Activated CD4-positive, alpha-beta memory T cell treated with anti-CD3 and anti-CD28 coated beads for 36 hours (primary cell): ENCODE measurements at regions not wholly inside any gene's neighbourhood (a gene's known extent, or its start where the extent isn't known, plus 50 kb on each side); places are given as distances from the start of the nearest gene placed in this dataset.
"Not testable (repeated sequence)": the region's sequence is repeated elsewhere in the genome, so short reads cannot be mapped to it uniquely, and the experiment has no call there.

Experiments
- CTCF ChIA-PET: fragments of 350-600 bp; sonication (Branson Sonifier 250); formaldehyde crosslinking; loops from one replicate; lab custom pipeline; 2021; ENCODE audit warnings: antibody characterized with exemption, inconsistent platforms; lab: Charles Lee
- POLR2A ChIA-PET: fragments of 350-600 bp; sonication (Branson Sonifier 250); formaldehyde crosslinking; loops from one replicate; lab custom pipeline; 2021; ENCODE audit warnings: antibody characterized with exemption; lab: Charles Lee
- DNase-seq: peaks from one replicate; pipeline ENCODE4 v3.0.0-alpha.2; 2020
- H3K27ac Mint-ChIP-seq: one replicate; pipeline ENCODE4 v1.8.0; 2021; ENCODE audit warnings: mixed read lengths
- H3K27me3 Mint-ChIP-seq: one replicate; pipeline ENCODE4 v1.8.0; 2021; ENCODE audit warnings: mixed read lengths
- H3K36me3 Mint-ChIP-seq: one replicate; pipeline ENCODE4 v1.8.0; 2021; ENCODE audit warnings: mixed read lengths
- H3K4me1 Mint-ChIP-seq: one replicate; pipeline ENCODE4 v1.8.0; 2021; ENCODE audit warnings: low read depth, mixed read lengths
- H3K4me3 Mint-ChIP-seq: one replicate; pipeline ENCODE4 v1.8.0; 2021; ENCODE audit warnings: mild to moderate bottlenecking, mixed read lengths
- H3K9me3 Mint-ChIP-seq: one replicate; pipeline ENCODE4 v1.8.0; 2021; ENCODE audit warnings: mixed read lengths
- intact Hi-C: fragments of 100-400 bp; cut with micrococcal nuclease; formaldehyde crosslinking; loops from one replicate; pipeline ENCODE4 v1.15.1; 2023

DNA sequence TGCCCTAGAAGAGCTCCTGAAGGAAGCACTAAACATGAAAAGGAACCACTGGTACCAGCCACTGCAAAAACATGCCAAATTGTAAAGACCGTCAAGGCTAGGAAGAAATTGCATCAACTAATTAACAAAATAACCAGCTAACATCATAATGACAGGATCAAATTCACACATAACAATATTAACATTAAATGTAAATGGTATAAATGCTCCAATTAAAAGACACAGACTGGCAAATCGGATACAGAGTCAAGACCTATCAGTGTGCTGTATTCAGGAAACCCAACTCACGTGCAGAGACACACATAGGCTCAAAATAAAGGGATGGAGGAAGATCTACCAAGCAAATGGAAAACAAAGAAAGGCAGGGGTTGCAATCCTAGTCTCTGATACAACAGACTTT, 137.0 kb upstream of the BCL9 start:
- peaks cover 30% of the 10 kb centered on the region for H3K27me3 Mint-ChIP-seq
- DNase-seq, H3K36me3 Mint-ChIP-seq, intact Hi-C loops, H3K4me3 Mint-ChIP-seq, CTCF ChIA-PET, H3K4me1 Mint-ChIP-seq, H3K27ac Mint-ChIP-seq, POLR2A ChIA-PET: not testable (repeated sequence)
- H3K9me3 Mint-ChIP-seq: peaks cover 13% of the 10 kb centered on the region

DNA sequence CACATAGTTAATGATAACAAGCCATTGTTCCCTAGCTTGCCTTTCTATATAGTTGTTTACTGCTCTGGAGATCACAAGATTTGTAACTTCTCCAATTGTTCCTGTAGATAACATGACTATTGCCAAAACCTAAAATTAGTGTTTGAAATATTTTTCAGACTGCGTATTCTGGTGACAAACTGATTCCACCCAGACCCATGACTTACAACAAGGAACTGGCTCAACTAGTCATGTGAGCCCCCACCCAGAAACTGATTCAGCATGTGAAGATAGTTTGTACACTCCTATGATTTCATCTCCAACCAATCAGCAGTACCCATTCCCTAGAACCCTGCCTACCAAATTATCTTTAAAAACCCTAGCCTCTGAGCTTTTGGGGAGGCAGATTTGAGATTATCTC, 131.4 kb upstream of the BCL9 start:
- intact Hi-C loops: no loop called here
- Mint-ChIP-seq H3K9me3 (peaks cover 8% of the 10 kb centered on the region), H3K27me3 (peaks cover 2% of the 10 kb centered on the region), H3K36me3 (peaks cover 2% of the 10 kb centered on the region), H3K27ac (no peak overlapping the region), H3K4me3 (no peak overlapping the region), H3K4me1 (no peaks in the 10 kb centered on the region)
- DNase-seq: no peak
- POLR2A ChIA-PET: no interaction called here
- CTCF ChIA-PET: interaction anchor here (1.2 kb wide), 1 partner anchor 86 kb away, joined by 3 read pairs; no protein-coding TSS in a partner anchor

DNA sequence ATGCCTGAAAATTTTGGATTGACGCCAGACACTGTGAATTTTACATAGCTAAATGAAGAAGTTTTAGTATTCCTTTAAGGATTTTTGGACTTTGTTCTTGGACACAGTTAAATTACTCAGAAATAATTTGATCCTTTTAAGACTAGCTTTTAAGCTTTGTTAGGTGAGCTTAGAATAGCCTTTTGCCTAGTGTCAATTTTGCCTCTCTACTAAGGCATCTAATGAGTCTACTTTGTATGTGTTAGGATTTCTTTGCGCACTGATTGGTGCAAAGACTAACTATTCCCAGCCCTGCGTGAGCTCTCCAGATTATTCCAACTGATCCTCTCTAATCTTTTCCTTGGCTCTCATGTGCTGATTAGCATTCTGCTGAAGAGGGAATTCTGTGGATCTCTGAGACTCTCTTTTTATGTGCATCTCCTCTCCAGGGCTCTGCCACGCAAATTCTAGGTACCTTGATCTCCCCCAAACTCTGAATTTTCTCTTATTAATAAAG, 128.1 kb upstream of the BCL9 start:
- CTCF ChIA-PET: no interaction called here

GRCh38 chr1:147414505-147415163, 126.7 kb upstream of the BCL9 start:
- no peaks in the 10 kb centered on the region for H3K4me1 Mint-ChIP-seq
- no peak for DNase-seq
- H3K27me3 Mint-ChIP-seq: peaks cover 10% of the 10 kb centered on the region
- intact Hi-C loops: no loop called here
- no peaks in the 10 kb centered on the region for H3K36me3 Mint-ChIP-seq
- CTCF ChIA-PET: interaction anchor here (1.3 kb wide), 1 partner anchor 25 kb away, joined by 5 read pairs; no protein-coding TSS in a partner anchor
- POLR2A ChIA-PET: no interaction called here
- H3K27ac Mint-ChIP-seq: no peak overlapping the region
- H3K4me3 Mint-ChIP-seq: no peak overlapping the region
- H3K9me3 Mint-ChIP-seq: peaks cover 6% of the 10 kb centered on the region

More for the DNA sequence above, 128.1 kb upstream of the BCL9 start:
- Mint-ChIP-seq H3K27me3 (peaks cover 6% of the 10 kb centered on the region), H3K9me3 (peaks cover 6% of the 10 kb centered on the region), H3K27ac (no peak overlapping the region), H3K4me1 (no peaks in the 10 kb centered on the region), H3K36me3 (no peaks in the 10 kb centered on the region), H3K4me3 (no peak overlapping the region)
- no peak for DNase-seq
- POLR2A ChIA-PET: no interaction called here
- intact Hi-C loops: no loop called here

DNA sequence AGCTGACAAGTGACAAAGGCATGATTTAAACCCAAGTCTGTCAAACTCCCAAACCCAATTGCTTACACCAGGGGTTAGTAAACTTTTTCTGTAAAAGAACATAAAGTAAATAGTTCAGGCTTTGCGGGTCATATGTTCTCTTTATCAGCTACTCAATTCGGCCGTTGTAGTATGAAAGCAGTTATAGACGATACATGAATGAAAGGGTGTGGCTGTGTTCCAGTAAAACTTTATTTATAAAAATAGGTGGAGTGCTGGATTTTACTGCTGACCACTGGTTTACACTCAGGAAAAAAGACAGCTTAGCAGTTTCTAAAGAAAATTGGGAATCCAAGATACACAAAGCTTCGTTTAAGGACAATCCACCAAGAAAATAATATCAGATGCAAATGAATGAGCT, 124.3 kb upstream of the BCL9 start:
- ChIA-PET POLR2A (no interaction called here), CTCF (no interaction called here)
- peaks cover 15% of the 10 kb centered on the region for H3K27me3 Mint-ChIP-seq
- intact Hi-C loops: no loop called here
- H3K4me3 Mint-ChIP-seq: no peak overlapping the region
- no peak for DNase-seq
- no peaks in the 10 kb centered on the region for H3K36me3 Mint-ChIP-seq
- no peaks in the 10 kb centered on the region for H3K9me3 Mint-ChIP-seq
- H3K4me1 Mint-ChIP-seq: no peaks in the 10 kb centered on the region
- no peak overlapping the region for H3K27ac Mint-ChIP-seq

- peaks cover 13% of the 10 kb centered on the region for H3K27me3 Mint-ChIP-seq
- H3K27ac Mint-ChIP-seq, DNase-seq, H3K9me3 Mint-ChIP-seq, H3K4me3 Mint-ChIP-seq, POLR2A ChIA-PET, CTCF ChIA-PET, intact Hi-C loops, H3K36me3 Mint-ChIP-seq, H3K4me1 Mint-ChIP-seq: not testable (repeated sequence)
Observed at GRCh38 chr1:147423100-147423827, 118.0 kb upstream of the BCL9 start.

DNA sequence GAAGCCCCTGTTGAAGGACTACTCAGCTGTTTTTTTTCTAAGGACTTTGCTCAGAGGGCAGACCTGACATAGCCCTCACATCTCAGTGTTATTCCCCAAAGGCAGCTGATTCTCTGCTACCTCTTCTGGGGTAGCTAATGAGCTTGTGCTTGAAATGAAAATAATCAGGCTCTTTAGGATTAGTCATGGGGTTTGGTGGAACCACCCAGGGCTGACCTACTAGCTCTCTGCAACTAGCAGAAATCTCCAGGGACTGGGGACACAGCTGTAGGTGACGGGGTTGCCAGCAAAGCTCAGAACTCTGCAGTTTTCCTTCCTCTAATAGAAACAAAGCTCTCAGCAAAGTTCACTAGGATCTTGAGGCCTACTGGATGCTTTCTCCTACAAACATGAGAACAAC, 106.4 kb upstream of the BCL9 start:
- Mint-ChIP-seq H3K4me1 (no peaks in the 10 kb centered on the region), H3K9me3 (no peaks in the 10 kb centered on the region), H3K36me3 (no peaks in the 10 kb centered on the region), H3K27ac (no peak overlapping the region), H3K4me3 (no peak overlapping the region), H3K27me3 (peaks cover 3% of the 10 kb centered on the region)
- no peak for DNase-seq
- CTCF ChIA-PET: no interaction called here
- POLR2A ChIA-PET: no interaction called here
- intact Hi-C loops: no loop called here

GRCh38 chr1:147444381-147444780, 96.9 kb upstream of the BCL9 start:
- ChIA-PET CTCF (no interaction called here), POLR2A (no interaction called here)
- no peak for DNase-seq
- H3K27ac Mint-ChIP-seq: no peak overlapping the region
- H3K9me3 Mint-ChIP-seq: peaks cover 44% of the 10 kb centered on the region
- peaks cover 16% of the 10 kb centered on the region for H3K36me3 Mint-ChIP-seq
- intact Hi-C loops: no loop called here
- no peak overlapping the region for H3K4me3 Mint-ChIP-seq
- H3K4me1 Mint-ChIP-seq: no peaks in the 10 kb centered on the region
- peaks cover 18% of the 10 kb centered on the region for H3K27me3 Mint-ChIP-seq

GRCh38 chr1:147451628-147452027, 89.7 kb upstream of the BCL9 start:
- Mint-ChIP-seq H3K36me3 (no peaks in the 10 kb centered on the region), H3K4me1 (no peaks in the 10 kb centered on the region), H3K4me3 (no peak overlapping the region), H3K27me3 (peaks cover 14% of the 10 kb centered on the region), H3K9me3 (peaks cover 3% of the 10 kb centered on the region), H3K27ac (no peak overlapping the region)
- ChIA-PET CTCF (no interaction called here), POLR2A (no interaction called here)
- no peak for DNase-seq
- intact Hi-C loops: no loop called here

DNA sequence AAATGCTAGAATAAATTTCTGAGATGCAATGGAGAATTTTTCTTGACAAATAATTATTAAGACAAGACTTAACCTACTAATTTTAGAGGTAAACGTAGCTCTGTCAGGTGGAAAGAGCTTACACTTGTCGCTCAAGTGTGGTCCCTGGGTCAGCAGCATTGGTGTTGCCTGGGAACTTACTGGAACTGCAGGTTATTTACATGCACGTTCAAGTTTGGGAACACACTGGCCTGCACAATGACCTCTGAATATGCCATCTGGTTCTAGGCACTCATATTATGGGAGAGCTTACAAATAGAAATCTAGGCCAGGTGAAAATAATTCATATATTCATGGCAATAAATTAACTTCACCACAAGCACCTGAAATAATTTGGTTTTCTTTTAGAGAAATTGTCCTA, 88.5 kb upstream of the BCL9 start:
- no peak for DNase-seq
- H3K27ac Mint-ChIP-seq: no peak overlapping the region
- no peaks in the 10 kb centered on the region for H3K9me3 Mint-ChIP-seq
- no peak overlapping the region for H3K4me3 Mint-ChIP-seq
- H3K4me1 Mint-ChIP-seq: no peaks in the 10 kb centered on the region
- POLR2A ChIA-PET: no interaction called here
- H3K36me3 Mint-ChIP-seq: no peaks in the 10 kb centered on the region
- peaks cover 6% of the 10 kb centered on the region for H3K27me3 Mint-ChIP-seq
- CTCF ChIA-PET: no interaction called here
- intact Hi-C loops: no loop called here

GRCh38 chr1:147463022-147463421, 78.3 kb upstream of the BCL9 start:
- peaks cover 18% of the 10 kb centered on the region for H3K9me3 Mint-ChIP-seq
- no peak overlapping the region for H3K27ac Mint-ChIP-seq
- no peak overlapping the region for H3K4me3 Mint-ChIP-seq
- peaks cover 32% of the 10 kb centered on the region for H3K27me3 Mint-ChIP-seq
- ChIA-PET POLR2A (no interaction called here), CTCF (interaction anchor here (1.0 kb wide), 1 partner anchor 73 kb away, joined by 3 read pairs; no protein-coding TSS in a partner anchor)
- no peak for DNase-seq
- no peaks in the 10 kb centered on the region for H3K4me1 Mint-ChIP-seq
- intact Hi-C loops: no loop called here
- H3K36me3 Mint-ChIP-seq: peaks cover 2% of the 10 kb centered on the region

DNA sequence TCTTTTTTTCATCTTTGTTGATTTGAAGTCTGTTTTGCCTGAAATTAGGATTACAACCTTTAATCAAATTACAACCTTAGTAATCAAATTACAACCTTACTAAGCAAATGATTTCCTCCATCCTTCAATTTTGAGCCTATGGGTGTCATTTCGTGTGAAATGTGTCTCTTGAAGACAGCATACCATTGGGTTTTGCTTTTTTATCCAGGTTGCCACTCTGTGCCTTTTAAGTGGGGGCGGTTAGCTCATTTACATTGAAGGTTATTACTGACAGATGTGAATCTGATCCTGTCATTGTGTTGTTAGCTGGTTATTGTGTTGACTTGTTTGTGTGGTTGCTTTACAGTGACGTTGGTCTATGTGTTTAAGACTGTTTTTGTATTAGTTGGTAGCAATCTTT, 74.8 kb upstream of the BCL9 start:
- peaks cover 2% of the 10 kb centered on the region for H3K36me3 Mint-ChIP-seq
- CTCF ChIA-PET: no interaction called here
- H3K27me3 Mint-ChIP-seq: peaks cover 38% of the 10 kb centered on the region
- H3K27ac Mint-ChIP-seq: no peak overlapping the region
- POLR2A ChIA-PET: no interaction called here
- peaks cover 18% of the 10 kb centered on the region for H3K9me3 Mint-ChIP-seq
- no peak overlapping the region for H3K4me3 Mint-ChIP-seq
- H3K4me1 Mint-ChIP-seq: no peaks in the 10 kb centered on the region
- no peak for DNase-seq
- intact Hi-C loops: no loop called here
